NCI-H446 treated with DMSO at 0.1 percent for 48 hours (cell line): ENCODE measurements at regions not wholly inside any gene's neighbourhood (a gene's known extent, or its start where the extent isn't known, plus 50 kb on each side); places are given as distances from the start of the nearest gene placed in this dataset.
"Not testable (repeated sequence)": the region's sequence is repeated elsewhere in the genome, so short reads cannot be mapped to it uniquely, and the experiment has no call there.

Source experiments
- DNase-seq: peaks from one replicate; lab custom pipeline; 2025; lab: John Stamatoyannopoulos, UW

GRCh38 chr17:63258785-63259184 is 187.3 kb downstream of the CYB561 start:
- no peak for DNase-seq

DNA sequence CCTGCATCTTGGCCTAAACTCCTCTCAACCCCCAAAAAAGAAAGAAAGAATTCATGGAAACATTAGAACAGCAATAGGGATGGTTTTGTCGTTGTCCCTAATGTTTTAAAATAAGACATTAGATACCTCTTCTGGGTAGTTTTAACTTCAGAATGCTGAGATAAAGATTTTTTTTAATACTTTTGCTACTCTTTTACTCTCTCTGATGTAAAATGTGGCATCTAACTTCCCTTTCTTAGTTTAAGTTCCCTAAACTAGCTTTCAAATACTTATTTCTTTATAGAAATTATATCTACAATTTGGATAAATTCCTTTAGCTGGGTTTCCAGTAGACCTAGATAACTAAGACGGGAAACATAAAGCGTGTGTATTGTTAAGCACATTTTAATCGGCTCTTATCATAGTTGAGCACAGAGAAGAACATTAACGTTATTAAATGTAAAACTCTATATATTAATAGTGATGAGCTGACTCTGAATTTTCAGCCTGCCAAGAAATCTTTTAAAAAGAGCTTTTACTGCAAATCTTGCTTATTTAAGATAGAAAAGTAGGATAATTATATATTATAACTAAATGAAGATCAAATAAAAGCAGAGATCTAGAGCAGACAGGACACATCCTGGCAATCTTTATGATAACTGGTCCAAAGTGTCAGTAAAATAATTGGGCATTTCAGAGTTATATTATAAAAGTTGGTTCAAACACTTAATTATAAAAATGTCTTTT is 183.2 kb downstream of the CYB561 start:
- DNase-seq, result no peak

GRCh38 chr17:63265526-63265925 is 180.6 kb downstream of the CYB561 start:
- no peak for DNase-seq

- DNase-seq, result no peak
Measured at GRCh38 chr17:63267846-63268245, 178.3 kb downstream of the CYB561 start.

GRCh38 chr17:63268827-63269226 is 177.3 kb downstream of the CYB561 start:
- DNase-seq, result no peak

GRCh38 chr17:63270610-63271009 is 175.5 kb downstream of the CYB561 start:
- no peak for DNase-seq

- no peak for DNase-seq
Measured at GRCh38 chr17:63274146-63274545, 172.0 kb downstream of the CYB561 start.

GRCh38 chr17:63275318-63275970 is 170.7 kb downstream of the CYB561 start:
- no peak for DNase-seq

DNA sequence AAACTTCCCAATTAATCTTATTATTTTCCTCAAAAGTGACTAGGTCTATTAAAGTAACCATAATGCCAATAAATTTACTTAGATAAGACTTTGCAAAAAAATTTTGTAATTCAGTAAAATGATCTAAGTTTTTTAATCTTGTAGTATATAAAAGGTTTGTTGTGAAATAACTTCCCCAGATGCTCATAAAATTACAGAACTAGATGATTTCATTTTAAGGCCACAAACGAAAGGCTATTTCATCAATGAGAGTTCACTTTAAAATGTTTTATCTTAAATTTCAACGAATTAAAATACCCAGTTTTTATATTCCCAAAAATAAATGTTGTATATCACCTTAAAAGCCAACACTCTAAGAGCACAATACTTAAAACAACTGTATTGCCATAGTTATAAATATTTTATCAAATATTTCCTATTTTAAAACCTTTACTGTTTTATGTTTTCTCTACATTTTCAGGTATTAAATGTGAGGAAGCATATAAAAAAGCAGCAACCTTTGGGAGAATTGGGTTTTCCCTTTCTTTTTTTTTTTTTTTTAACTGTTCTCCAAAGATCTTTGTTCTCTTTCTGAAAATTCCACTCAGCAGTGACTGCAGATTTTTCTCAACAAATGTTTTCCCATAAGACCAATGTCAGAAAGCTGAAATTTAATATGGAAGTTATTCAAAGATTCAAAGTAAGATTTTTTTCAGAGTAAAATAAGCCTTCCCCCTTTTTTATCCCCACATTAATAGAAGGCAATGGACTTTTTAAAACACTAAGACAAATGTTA is 169.9 kb downstream of the CYB561 start:
- no peak for DNase-seq

- no peak for DNase-seq
Measured at GRCh38 chr17:63276821-63277220, 169.3 kb downstream of the CYB561 start.

- no peak for DNase-seq
Measured at GRCh38 chr17:63277629-63278028, 168.5 kb downstream of the CYB561 start.

DNA sequence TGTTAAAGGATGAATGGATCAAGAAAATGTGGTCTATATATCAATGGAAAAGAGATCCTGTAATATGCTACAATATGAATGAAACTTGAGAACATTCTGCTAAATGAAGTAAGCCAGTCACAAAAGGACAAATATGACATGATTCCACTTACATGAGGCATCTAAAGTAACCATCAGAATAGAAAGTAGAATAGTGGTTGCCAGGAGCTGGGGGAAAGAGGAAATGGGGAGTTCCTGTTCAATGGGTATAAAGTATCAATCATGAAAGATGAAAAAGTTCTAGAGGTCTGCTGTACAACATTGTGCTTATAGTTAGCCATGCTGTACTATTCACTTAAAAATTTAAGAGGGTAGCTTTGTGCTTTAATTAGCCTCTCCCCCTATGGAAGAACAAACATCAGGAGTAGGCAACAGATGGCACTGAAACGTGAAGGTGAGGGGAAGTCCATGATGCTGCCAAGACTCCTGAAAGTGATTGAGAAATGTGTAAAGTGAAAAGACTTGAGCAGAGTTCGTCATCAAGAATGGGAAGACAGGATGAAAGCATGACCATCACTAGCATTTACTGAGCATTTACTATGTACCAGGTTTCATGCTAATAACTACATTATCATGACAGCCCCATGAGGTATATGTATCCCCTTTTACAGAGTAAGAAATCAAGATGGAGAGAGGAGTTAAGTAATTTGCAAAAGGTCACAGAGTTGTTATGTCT is 167.2 kb downstream of the CYB561 start:
- DNase-seq, result no peak

- no peak for DNase-seq
Measured at GRCh38 chr17:63279498-63280230, 166.4 kb downstream of the CYB561 start.

- DNase-seq, result no peak
Measured at GRCh38 chr17:63282455-63282854, 163.7 kb downstream of the CYB561 start.

- no peak for DNase-seq
Measured at GRCh38 chr17:63285551-63285950, 160.6 kb downstream of the CYB561 start.

DNA sequence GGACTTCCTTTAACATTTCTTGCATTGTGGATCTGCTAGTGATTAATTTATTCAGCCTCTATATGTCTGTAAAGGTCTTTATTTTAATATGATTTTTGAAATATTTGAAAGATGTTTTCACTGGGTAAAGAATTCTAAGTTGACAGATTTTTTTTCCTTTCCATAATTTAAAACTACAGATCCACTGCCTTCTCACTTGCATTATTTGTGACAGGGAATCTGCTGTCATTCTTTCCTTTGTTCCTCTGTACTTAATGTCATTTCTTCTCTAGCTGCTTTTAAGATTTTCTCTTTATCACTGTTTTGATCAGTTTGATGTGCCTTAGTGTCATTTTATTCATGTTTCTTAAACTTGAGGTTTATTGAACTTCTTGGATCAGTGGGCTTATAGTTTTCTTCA is 159.9 kb downstream of the CYB561 start:
- no peak for DNase-seq

GRCh38 chr17:63287006-63287405 is 159.1 kb downstream of the CYB561 start:
- DNase-seq, result not testable (repeated sequence)

DNA sequence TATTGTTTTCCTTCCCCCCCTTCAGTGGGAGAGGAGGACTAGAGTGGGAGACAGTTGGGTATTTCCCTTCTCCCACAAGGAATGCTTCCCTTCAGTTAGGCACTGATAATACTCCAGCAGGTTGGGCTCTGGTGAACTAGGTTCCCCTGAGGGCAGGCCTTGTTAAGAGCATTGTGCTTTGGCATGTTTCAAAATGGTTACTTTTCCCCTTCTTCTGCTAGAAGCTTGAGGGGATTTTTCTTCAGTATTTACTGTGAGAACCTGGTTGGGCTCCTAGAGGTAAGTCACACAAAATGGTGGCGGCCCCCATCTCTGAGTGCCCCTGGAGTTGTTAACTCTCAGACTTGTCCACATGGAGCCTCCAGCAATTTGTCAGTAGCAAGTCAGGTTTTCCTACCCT is 156.2 kb downstream of the CYB561 start:
- DNase-seq, result no peak

DNA sequence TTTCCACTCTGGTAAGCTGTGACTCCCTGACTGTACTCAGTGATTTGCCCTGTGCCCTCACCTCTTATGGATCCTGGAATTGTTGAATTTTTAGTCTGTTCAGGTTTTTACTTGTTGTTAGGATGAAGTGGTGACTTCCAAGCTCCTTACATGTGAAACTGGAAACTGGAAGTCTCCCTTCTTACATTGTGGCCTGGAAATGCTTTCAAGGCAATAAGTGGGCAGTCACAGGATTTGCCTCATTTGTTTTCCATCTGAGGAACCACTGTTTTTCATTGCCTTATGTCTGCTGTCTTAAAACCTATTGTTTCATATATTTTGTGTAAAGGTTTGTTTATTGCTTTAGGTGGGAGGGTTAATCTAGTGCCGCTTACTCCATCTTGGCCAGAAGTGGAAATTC is 155.8 kb downstream of the CYB561 start:
- DNase-seq, result no peak

GRCh38 chr17:63290784-63291183 is 155.3 kb downstream of the CYB561 start:
- no peak for DNase-seq

GRCh38 chr17:63291258-63291657 is 154.8 kb downstream of the CYB561 start:
- no peak for DNase-seq

GRCh38 chr17:63292421-63292820 is 153.7 kb downstream of the CYB561 start:
- DNase-seq, result no peak
